ENCODE measurements at regions not wholly inside any gene's neighbourhood (a gene's known extent, or its start where the extent isn't known, plus 50 kb on each side); places are given as distances from the start of the nearest gene placed in this dataset.
A peak's percentile ranks its signal among the peaks of the same experiment; 100 is the strongest.

DNA sequence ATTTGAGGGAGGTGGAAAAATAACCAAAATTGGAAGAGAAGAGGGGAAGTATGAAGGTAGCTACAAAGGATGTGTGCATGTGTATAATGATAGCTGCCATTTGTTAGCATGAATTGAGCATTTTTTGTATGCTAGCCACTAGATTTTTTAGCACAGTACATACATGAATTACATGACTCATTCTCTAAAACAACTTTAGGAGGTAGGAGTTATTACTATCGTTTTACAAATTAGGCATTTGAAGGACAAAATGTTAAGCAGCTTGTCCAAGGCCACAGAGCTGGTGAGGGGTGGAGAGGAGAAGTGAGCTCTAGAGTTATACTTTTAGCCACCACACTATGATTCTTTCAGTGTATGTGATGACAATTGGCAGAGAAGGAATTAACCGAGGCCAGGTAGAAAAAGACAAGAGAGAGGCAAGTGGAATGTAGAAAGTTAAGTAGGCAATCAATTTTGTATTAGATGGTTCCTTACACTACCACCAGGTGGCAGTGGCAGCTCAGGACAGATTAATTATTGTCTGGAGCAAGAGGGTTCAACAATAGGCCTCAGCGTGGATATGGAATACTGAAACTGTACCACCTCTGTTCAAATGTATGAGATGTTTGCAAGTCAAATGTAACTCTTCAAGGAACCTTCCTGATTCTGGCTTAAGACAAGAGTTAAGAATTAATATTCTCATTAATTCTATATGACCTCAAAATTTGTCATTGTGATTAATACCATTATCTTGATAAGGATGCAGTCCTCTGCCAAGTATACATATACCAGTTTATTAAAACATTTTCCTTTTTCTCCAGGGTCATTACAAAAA lies 128.0 kb downstream of the MBL2 start:
- DNase-seq: peak in 29 of 56 donors; percentile 1 to 83 (median 29)

- no peak for DNase-seq
Measured at GRCh38 chr10:52645187-52645758, 127.3 kb downstream of the MBL2 start.

GRCh38 chr10:52649511-52649910 lies 123.1 kb downstream of the MBL2 start:
- no peak for DNase-seq

- no peak for DNase-seq
Measured at GRCh38 chr10:52650873-52651272, 121.7 kb downstream of the MBL2 start.

- no peak for DNase-seq
Measured at GRCh38 chr10:52651293-52651692, 121.3 kb downstream of the MBL2 start.

DNA sequence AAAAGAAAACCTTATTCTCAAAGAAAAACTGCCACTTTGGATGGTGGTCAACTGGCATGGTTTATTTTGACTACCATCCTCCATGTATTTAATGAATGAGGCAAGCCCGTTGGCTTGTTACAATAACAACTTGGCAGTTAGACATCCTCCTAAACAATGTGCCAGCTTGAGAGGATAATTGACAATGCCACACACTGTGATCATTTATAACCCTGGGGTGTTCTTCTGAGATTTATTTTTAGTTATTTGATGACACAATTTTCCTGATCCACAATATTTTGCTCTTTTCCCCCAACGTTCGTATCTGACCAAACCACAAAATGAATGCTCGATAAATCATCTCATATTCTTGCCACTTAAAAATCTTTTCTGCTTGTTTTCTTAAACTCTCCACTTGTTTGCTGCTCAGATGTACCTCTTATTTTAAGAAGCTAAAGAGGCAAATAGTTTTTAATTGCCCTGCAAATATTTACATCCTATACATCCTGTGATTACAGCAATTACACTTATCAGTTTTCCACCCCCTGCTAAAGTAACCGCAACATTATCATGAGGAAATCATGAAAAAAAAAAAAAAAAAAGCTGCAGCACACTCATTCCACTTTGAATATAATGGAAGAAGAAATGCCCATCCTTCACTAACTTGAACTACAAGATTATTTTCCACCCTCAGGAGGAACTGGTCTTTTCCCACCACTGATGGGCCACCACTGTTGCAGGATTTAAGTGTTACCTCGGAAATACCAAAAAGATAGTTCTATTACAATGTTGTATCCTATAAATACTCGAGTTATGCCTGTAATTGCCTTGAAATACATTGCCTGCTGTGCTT lies 119.9 kb downstream of the MBL2 start:
- DNase-seq: peak in 23 of 56 donors; percentile 3 to 81 (median 34)

DNA sequence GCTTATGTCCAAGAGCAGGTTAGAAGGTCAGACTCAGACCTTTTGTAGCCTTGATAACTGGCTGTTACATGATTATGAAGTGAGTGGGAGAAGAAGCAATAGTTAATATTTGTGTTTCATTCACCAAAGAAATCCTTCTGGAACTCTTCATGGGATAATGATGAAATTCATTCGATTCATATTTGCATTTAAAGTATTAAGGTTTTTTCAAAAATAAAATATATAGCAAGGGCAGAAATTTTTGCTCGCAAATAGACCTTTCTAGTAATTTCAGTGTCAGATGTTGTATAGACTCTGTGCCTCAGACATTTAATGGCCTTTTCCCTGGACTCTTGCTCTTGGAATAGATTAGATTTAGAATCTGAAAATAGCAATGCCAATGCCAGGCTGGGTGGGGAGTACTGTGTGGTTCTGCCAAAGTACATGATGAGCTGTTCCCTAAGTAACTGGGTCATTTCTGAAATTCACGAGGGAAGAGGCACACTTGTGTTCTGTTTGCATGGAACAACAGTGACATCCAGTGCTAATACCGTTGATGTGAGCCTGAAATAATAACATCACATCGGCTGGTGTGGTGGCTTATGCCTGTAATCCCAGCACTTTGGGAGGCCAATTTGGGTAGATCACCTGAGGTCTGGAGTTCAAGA lies 119.2 kb downstream of the MBL2 start:
- DNase-seq: peak in 28 of 56 donors; percentile 0 to 85 (median 38)

DNA sequence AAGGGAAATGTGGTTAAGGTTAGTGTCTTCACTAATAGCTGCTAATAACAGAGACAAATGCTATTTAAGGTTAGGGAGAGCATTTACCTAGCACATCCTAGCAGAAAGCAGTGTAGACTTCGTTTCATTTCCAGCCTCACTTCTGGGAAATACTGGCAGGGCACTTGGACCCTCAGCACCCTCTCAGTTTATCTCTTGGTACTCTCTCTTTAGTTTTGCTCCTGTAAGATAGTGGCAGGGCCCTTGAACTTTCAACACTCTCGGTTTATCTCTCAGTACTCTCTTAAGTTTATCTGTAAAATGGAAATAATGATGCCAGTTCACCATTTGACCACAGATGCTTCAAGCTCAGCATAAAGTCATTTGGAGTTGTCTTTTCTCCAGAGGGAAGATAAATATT lies 118.4 kb downstream of the MBL2 start:
- no peak for DNase-seq

DNA sequence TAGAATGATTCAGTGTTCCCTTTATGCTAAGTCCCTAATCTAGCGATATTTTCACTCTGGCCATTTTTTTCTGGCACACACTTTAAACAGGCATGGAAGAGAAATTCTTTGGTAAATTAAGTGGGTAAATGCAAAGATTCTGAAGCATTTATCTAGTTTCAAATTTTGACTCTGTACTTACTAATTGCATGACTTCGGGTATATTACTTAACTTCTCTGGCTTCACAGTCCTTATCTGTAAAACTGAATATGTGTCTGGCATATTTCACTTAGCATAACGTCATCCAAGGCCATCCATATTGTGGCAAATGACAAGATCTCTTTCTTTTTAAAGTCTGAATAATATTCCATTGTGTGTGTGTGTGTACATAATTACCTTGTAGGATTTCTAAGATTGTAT lies 114.5 kb downstream of the MBL2 start:
- DNase-seq: no peak

DNA sequence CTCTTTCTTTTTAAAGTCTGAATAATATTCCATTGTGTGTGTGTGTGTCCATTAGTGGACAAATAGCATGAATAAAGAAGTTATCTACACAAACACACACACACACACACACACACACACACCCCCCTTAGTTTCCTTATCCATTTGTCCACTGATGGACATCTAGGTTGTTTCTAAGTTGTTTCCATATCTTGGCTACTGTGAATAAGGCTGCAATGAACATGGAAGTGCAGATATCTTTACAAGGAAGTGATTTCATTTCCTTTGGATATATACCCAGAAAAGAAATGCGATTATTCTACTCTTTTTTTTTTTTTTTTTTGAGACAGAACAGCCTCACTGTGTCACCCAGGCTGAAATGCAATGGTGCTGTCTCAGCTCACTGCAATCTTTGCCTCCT lies 113.5 kb downstream of the MBL2 start:
- no peak for DNase-seq

- no peak for DNase-seq
Measured at GRCh38 chr10:52662256-52662655, 110.3 kb downstream of the MBL2 start.

DNA sequence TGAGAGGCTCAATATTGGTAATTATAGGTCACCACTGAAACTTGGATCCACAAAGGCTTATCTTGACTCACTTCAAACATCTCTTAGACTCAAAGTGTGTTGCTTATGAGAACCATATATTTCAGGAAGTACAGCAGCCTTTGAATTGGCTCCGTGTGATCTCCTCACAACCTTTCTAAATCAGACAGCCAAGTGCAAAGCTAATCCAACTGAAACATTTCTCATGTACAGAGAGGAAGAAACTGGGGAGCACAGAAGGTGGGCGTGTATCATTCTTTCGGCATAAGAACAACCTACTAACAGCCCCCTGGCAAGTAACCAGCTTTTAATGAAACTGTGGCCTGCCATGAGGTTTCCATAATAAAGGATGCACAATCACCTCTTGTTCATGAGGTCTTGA lies 109.4 kb downstream of the MBL2 start:
- no peak for DNase-seq

- no peak for DNase-seq
Measured at GRCh38 chr10:52664629-52665028, 108.0 kb downstream of the MBL2 start.

GRCh38 chr10:52665821-52666220 lies 106.8 kb downstream of the MBL2 start:
- DNase-seq: no peak

DNA sequence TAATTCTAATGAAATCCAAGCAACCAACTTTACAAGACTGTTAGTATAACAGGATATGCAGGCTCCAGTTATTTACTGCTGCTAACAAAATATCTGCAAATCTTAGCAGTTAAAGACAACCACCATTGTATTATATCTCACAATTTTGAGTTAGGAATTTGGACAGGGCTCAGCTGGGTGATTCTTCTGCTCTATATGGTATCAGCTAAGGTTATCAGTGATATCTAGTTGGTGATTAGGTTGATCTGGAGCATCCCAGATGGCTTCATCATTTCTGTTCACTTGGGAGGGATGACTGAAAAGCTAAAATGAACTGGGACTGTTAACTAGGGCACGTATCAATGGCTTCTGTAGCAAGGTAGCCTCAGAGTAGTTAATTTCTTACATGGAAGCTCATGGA lies 105.7 kb downstream of the MBL2 start:
- DNase-seq: no peak

DNA sequence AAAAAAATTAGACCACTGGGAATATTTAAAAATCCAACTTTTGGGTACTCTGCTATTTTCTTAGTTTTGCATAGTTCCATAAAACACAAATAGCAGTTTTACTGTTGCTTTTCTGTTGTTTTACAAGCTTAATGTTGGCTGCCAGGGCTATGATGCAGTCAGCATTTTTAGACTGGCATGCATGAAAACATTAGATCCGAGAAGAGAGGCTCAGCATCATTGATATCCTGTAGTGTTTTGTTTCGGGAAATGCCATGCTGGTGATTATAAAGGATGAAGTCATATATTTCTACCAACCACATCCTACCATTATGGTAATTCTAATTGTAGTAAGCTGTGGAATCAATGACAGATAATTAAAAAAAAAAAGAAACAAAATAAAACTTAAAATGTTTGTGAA lies 104.6 kb downstream of the MBL2 start:
- DNase-seq: no peak

DNA sequence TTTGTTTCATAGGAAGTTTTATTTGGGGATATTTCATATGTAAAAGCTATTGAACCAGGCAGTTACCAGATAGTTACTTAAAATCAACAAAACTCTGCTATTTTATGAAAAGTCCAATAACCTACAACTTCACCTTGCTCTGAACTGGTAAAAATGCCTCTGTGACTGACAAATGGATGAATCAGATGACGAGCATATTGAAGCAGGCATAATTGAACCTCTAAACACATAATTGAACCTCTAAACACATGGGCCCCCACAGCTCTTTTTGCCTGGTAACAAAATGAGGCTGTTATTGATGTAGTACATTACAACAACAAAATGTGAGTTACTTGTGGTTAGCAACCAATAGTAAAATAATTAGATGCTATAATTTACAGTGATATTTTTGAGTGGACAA lies 99.7 kb downstream of the MBL2 start:
- DNase-seq: no peak

DNA sequence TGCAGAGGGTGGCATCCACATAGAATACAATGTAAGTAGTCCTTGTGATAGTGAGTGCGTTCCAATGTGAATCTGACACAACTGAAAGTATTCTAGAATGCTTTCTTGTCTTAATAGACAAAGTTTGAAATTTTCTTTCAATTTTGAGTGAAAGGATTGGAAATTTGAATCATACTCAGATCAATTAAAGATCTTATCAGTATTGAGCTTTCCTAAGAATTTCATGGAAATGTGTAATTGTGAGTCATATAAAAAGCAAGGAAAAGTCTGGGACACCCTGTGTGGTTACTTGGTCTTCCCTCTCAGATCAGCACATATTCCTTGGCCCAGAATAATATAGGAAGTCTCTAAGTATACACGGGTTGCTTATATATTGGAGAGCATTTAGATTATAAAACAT lies 99.1 kb downstream of the MBL2 start:
- DNase-seq: no peak

GRCh38 chr10:52674474-52674873 lies 98.1 kb downstream of the MBL2 start:
- no peak for DNase-seq

DNA sequence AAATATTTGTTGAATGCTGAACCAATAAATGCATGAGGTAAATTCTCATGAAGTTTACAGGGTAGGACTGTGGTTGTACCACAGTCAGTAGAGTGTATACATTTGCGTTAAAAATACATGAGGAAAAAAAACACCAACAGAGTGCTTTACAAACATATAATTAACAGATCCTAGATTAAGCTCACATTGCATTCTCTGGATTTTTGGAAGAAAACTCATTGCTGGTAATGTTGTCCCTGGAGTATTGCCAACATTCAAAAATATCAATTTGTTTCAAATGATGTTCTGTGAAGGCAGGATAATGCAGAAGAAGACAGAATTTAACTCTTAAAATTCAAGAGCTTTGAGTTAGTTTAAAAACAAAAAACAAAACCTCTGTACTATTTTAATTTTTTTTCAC lies 95.5 kb downstream of the MBL2 start:
- no peak for DNase-seq

DNA sequence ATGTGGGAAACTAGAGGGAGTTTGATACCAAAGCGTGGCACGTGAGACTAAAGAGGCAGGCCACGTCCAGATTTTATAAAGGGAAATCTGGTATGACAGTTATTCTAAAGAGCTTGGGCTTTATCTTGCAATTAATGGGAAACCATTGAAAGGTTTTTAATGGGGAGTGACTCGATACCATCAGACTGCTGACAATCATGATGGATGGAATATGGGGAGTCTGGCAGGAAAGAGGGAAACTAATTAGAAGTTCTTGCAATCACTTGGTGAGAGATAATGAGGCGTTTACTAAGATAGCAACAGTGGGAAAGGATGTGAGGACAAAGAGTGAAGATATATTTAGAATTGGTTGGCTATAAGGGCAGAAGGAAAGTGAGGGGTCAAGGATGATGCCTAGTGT lies 94.0 kb downstream of the MBL2 start:
- no peak for DNase-seq

- no peak for DNase-seq
Measured at GRCh38 chr10:52679117-52679516, 93.5 kb downstream of the MBL2 start.

Data from amygdala (tissue), 56 donors.